GM23338 (cell line): ENCODE measurements at regions not wholly inside any gene's neighbourhood (a gene's known extent, or its start where the extent isn't known, plus 50 kb on each side); places are given as distances from the start of the nearest gene placed in this dataset.

ENCODE experiments used
- CTCF ChIP-seq, 2 experiments: fragments of 200-600 bp in 1 of 2; sonication (generic) in 1 of 2; conservative IDR thresholded peaks; 2 replicates each; pipeline versions ENCODE4 v1.5.1 to v1.6.1; 2016 to 2017; ENCODE audit warnings: antibody characterized with exemption in 2 of 2, low read depth in 2 of 2, mild to moderate bottlenecking in 2 of 2, moderate library complexity in 1 of 2
- ETS1 ChIP-seq: IDR thresholded peaks from 2 replicates; pipeline ENCODE4 v1.6.1; 2016; ENCODE audit warnings: antibody characterized with exemption
- EZH2 ChIP-seq: fragments of 200-600 bp; sonication (generic); IDR thresholded peaks from one replicate; pipeline ENCODE4 v1.8.0; 2017; ENCODE audit warnings: antibody characterized with exemption, mild to moderate bottlenecking, low read depth; ENCODE audit not compliant: unreplicated experiment
- EZH2phosphoT487 ChIP-seq: fragments of 200-600 bp; sonication (generic); IDR thresholded peaks from one replicate; pipeline ENCODE4 v1.8.1; 2018; ENCODE audit warnings: antibody characterized with exemption; ENCODE audit not compliant: unreplicated experiment
- JUNB ChIP-seq: IDR thresholded peaks from one replicate; pipeline ENCODE4 v1.6.1; 2016; ENCODE audit warnings: antibody characterized with exemption; ENCODE audit not compliant: unreplicated experiment
- POLR2AphosphoS5 ChIP-seq: IDR thresholded peaks from 2 replicates; pipeline ENCODE4 v1.6.1; 2016; ENCODE audit warnings: antibody characterized with exemption, low read depth
- ZNF114 ChIP-seq: fragments of 250-450 bp; sonication (Bioruptor Pico); IDR thresholded peaks from 2 replicates; pipeline ENCODE4 v1.5.0; 2020; ENCODE audit warnings: mild to moderate bottlenecking, moderate library complexity

- TF ChIP-seq CTCF (conservative IDR thresholded peaks at IDR 0.05; ENCODE audit: low read depth in 2 of 2) (no peak), POLR2AphosphoS5 (no peak), ETS1 (no peak), JUNB (no peak), EZH2phosphoT487 (no peak), EZH2 (no peak), ZNF114 (no peak)
These were observed 293.0 kb upstream of the CDH12 start for GRCh38 chr5:23146183-23146582.
